GM12878 (cell line): ENCODE measurements at regions not wholly inside any gene's neighbourhood (a gene's known extent, or its start where the extent isn't known, plus 50 kb on each side); places are given as distances from the start of the nearest gene placed in this dataset.

Source experiments
- ATAC-seq: fragments of 200-7000 bp; cut with Tn5 transposase; 3 replicates; pipeline ENCODE4 v1.9.1; 2020; ENCODE audit warnings: mild to moderate bottlenecking, moderate library complexity
- BruUV-seq: library from RNA; stranded (reverse); fragments of 400-500 nt; replicated peaks from 2 replicates; lab custom pipeline; 2021; lab: Mats Ljungman, UMichigan
- CTCF ChIA-PET: fragments of 300-600 bp; sonication (Branson Sonifier 250); formaldehyde crosslinking; extraction: SDS; loops from one replicate; lab custom pipeline; 2021; ENCODE audit warnings: inconsistent platforms; lab: Yijun Ruan, JAX
- POLR2A ChIA-PET: fragments of 350-600 bp; formaldehyde crosslinking; extraction: SDS; loops from one replicate; lab custom pipeline; 2021; ENCODE audit warnings: inconsistent platforms; lab: Charles Lee
- RAD21 ChIA-PET: fragments of 300-600 bp; sonication (Branson Sonifier 250); formaldehyde crosslinking; loops from one replicate; lab custom pipeline; 2023; ENCODE audit warnings: antibody characterized with exemption; ENCODE audit not compliant: unreplicated experiment; lab: Charles Lee
- SMC1A ChIA-PET: fragments of 300-600 bp; sonication (Branson Sonifier 250); formaldehyde crosslinking; loops from one replicate; lab custom pipeline; 2023; ENCODE audit not compliant: unreplicated experiment, uncharacterized antibody; lab: Charles Lee
- DNase-seq: peaks from one replicate; pipeline ENCODE4 v3.0.0-alpha.2; 2011; ENCODE audit warnings: low read depth, low spot score
- FAIRE-seq: peaks from 3 replicates; lab custom pipeline; 2011; peaks lifted over from hg19 to GRCh38; lab: Jason Lieb, UNC
- H2AFZ ChIP-seq: 2 replicates; pipeline ENCODE4 v1.6.0; 2011; ENCODE audit warnings: low read depth, low read length, control low read depth; ENCODE audit not compliant: control insufficient read depth
- H3K27ac ChIP-seq: 2 replicates; pipeline ENCODE4 v1.5.1; 2011; ENCODE audit warnings: control low read depth; ENCODE audit not compliant: control insufficient read depth, insufficient read depth
- H3K27me3 ChIP-seq, 2 experiments: replicated peaks in 1 of 2; 2 replicates each; pipeline versions ENCODE4 v1.6.0 to v1.6.1; 2011; ENCODE audit warnings: low read length in 1 of 2; ENCODE audit not compliant: control insufficient read depth in 2 of 2, insufficient read depth in 2 of 2
- H3K36me3 ChIP-seq, 2 experiments: 2 replicates each; pipeline ENCODE4 v1.5.1; 2011; ENCODE audit warnings: low read length in 1 of 2; ENCODE audit not compliant: control insufficient read depth in 2 of 2, insufficient read depth in 2 of 2
- H3K4me1 ChIP-seq: 2 replicates; pipeline ENCODE4 v1.6.1; 2011; ENCODE audit warnings: mild to moderate bottlenecking, low read length, moderate library complexity, mixed read lengths; ENCODE audit not compliant: control insufficient read depth, insufficient read depth
- H3K4me2 ChIP-seq: 2 replicates; pipeline ENCODE4 v1.6.0; 2011; ENCODE audit warnings: control low read depth; ENCODE audit not compliant: control insufficient read depth, insufficient read depth
- H3K4me3 ChIP-seq: fragments of 200-600 bp; sonication (generic); 2 replicates; pipeline ENCODE4 v1.5.1; 2016
- H3K79me2 ChIP-seq: 2 replicates; pipeline ENCODE4 v1.6.0; 2011; ENCODE audit warnings: low read length; ENCODE audit not compliant: control insufficient read depth, insufficient read depth
- H3K9ac ChIP-seq: 2 replicates; pipeline ENCODE4 v1.8.0; 2011; ENCODE audit warnings: low read length, control low read depth, mixed read lengths; ENCODE audit not compliant: control insufficient read depth, insufficient read depth
- H3K9me3 ChIP-seq: replicated peaks from 3 replicates; pipeline ENCODE4 v1.5.1; 2011; ENCODE audit warnings: mild to moderate bottlenecking, low read length; ENCODE audit not compliant: control insufficient read depth, insufficient read depth
- H4K20me1 ChIP-seq: 2 replicates; pipeline ENCODE4 v1.6.0; 2011; ENCODE audit not compliant: control insufficient read depth, insufficient read depth
- IRF5 ChIP-seq: fragments of 450-650 bp; IDR thresholded peaks from 2 replicates; pipeline ENCODE4 v1.6.1; 2017; ENCODE audit warnings: borderline replicate concordance
- ZBTB4 ChIP-seq: fragments of 450-650 bp; formaldehyde crosslinking; IDR thresholded peaks from 2 replicates; pipeline ENCODE4 v1.4.0; 2022; ENCODE audit warnings: mild to moderate bottlenecking, moderate library complexity
- WGBS: methylation state at CpG from one replicate; pipeline ENCODE4 v1.1.6; 2016; ENCODE audit warnings: low lambda C conversion rate; ENCODE audit not compliant: insufficient replicate concordance, insufficient coverage; ENCODE audit errors: missing lambda C conversion rate; 5-methylcytosine and 5-hydroxymethylcytosine counted together
- in situ Hi-C: fragments of 300-500 bp; cut with MboI; formaldehyde crosslinking; loops from 9 replicates; pipeline ENCODE4 v1.14.3; 2018; ENCODE audit warnings: mixed read lengths
- intact Hi-C: fragments of 100-400 bp; cut with micrococcal nuclease; formaldehyde crosslinking; loops from one replicate; pipeline ENCODE4 v1.14.2; 2022; ENCODE audit not compliant: unreplicated experiment

GRCh38 chr18:44036501-44036900 lies 644.2 kb upstream of the SETBP1 start:
- Histone ChIP-seq H3K79me2 (no peaks in the 10 kb centered on the region), H3K4me1 (no peaks in the 10 kb centered on the region), H3K27me3 (no peaks in the 10 kb centered on the region; a peak in 1 of 4 replicates), H3K27ac (no peak overlapping the region), H3K9ac (no peak overlapping the region), H3K4me2 (no peak overlapping the region), H3K9me3 (no peaks in the 10 kb centered on the region), H3K4me3 (no peak overlapping the region), H4K20me1 (no peaks in the 10 kb centered on the region), H3K36me3 (no peaks in the 10 kb centered on the region), H2AFZ (no peak overlapping the region)
- ChIA-PET POLR2A (no interaction called here), CTCF (no interaction called here), RAD21 (no interaction called here), SMC1A (no interaction called here)
- FAIRE-seq, result no peak
- DNase-seq, result no peak
- 71% methylated on average over 2 of the region's 3 CpGs for WGBS
- in situ Hi-C loops (no loop called here), intact Hi-C loops (no loop called here)
- TF ChIP-seq IRF5 (no peak), ZBTB4 (CRISPR knock-in tag) (no peak)
- no peak for ATAC-seq
- no TSS peak for BruUV-seq
